Psoas muscle (tissue), 7 donors: ENCODE measurements at regions not wholly inside any gene's neighbourhood (a gene's known extent, or its start where the extent isn't known, plus 50 kb on each side); places are given as distances from the start of the nearest gene placed in this dataset.

ENCODE experiments used
- ATAC-seq, 4 donors: fragments of 200-7000 bp; cut with Tn5 transposase; one replicate each; pipeline ENCODE4 v1.9.1; 2020; ENCODE audit warnings: moderate library complexity in 3 of 4, mild to moderate bottlenecking in 2 of 4
- DNase-seq, 2 donors: peaks; one replicate each; pipeline ENCODE4 v3.0.0-alpha.2; 2020
- H3K27ac ChIP-seq: fragments of 200-600 bp; one replicate; pipeline ENCODE4 v1.8.0; 2022
- H3K27me3 ChIP-seq, 3 donors: fragments of 200-600 bp in 1 of 3; one replicate each; pipeline versions ENCODE4 v1.6.1 to v1.8.0; 2013 to 2022; ENCODE audit warnings: low read length in 2 of 3, mild to moderate bottlenecking in 2 of 3, moderate library complexity in 1 of 3; ENCODE audit not compliant: insufficient read depth in 3 of 3
- H3K36me3 ChIP-seq, 2 donors: fragments of 200-600 bp in 1 of 2; one replicate each; pipeline versions ENCODE4 v1.6.1 to v1.8.0; 2013 to 2022; ENCODE audit warnings: low read depth in 1 of 2, mild to moderate bottlenecking in 1 of 2, moderate library complexity in 1 of 2; ENCODE audit not compliant: insufficient read depth in 1 of 2
- H3K4me1 ChIP-seq: fragments of 200-600 bp; one replicate; pipeline ENCODE4 v1.8.0; 2022
- H3K4me3 ChIP-seq: fragments of 200-600 bp; one replicate; pipeline ENCODE4 v1.8.0; 2022; ENCODE audit warnings: mild to moderate bottlenecking
- H3K9me3 ChIP-seq: fragments of 200-600 bp; one replicate; pipeline ENCODE4 v1.8.0; 2022
- CTCF ChIP-seq: fragments of 200-600 bp; IDR thresholded peaks from one replicate; pipeline ENCODE4 v1.8.0; 2022; ENCODE audit warnings: antibody characterized with exemption
- WGBS, 3 donors: extraction: QIAGEN DNeasy Blood & Tissue Kit; methylation state at CpG; one replicate each; pipeline versions ENCODE4 v1.1.6 to v1.1.7; 2013; 5-methylcytosine and 5-hydroxymethylcytosine counted together
- intact Hi-C, 2 donors: fragments of 100-400 bp; cut with DNase I; formaldehyde crosslinking; loops; one replicate each; pipeline versions ENCODE4 v1.11.0 to v1.14.2; 2022
- donor health status: healthy with polysubstance abuse.
- donor health status: DM: no; HTN: no; CAD: no; lungs with moderate emphysema.
- donor health status: Bipolar disorder and iron deficiency.
- donor health status: healthy.
- donor health status: DM: yes; HTN: yes; CAD: no.
- donor health status: DM: no; HTN: no; CAD: no.
- donor health status: DM: yes; HTN: yes; CAD: no.

- no peak for DNase-seq
- TF ChIP-seq CTCF, result no peak
- Histone ChIP-seq H3K9me3 (peaks cover 9% of the 10 kb centered on the region), H3K4me1 (no peaks in the 10 kb centered on the region), H3K27me3 (no peaks in the 10 kb centered on the region), H3K4me3 (no peak overlapping the region), H3K36me3 (no peaks in the 10 kb centered on the region), H3K27ac (no peak overlapping the region)
- no peak for ATAC-seq
- intact Hi-C loops, result no loop called here
These were observed 133.1 kb upstream of the ZKSCAN2 start for GRCh38 chr16:25390761-25391160.

GRCh38 chr16:25374556-25374955 is 116.9 kb upstream of the ZKSCAN2 start:
- intact Hi-C loops, result loop anchor here in 1 of 2 donors (10.0 kb wide), 1 partner anchor 270 kb away; no protein-coding TSS in a partner anchor
- Histone ChIP-seq H3K27me3 (no peaks in the 10 kb centered on the region), H3K4me1 (no peaks in the 10 kb centered on the region), H3K4me3 (no peak overlapping the region), H3K27ac (no peak overlapping the region), H3K36me3 (no peaks in the 10 kb centered on the region), H3K9me3 (no peaks in the 10 kb centered on the region)
- TF ChIP-seq CTCF, result no peak
- ATAC-seq, result no peak
- DNase-seq, result no peak
- 30 to 35% (median 30%) methylated on average over 4 of the region's 4 CpGs for WGBS, 3 donors

- WGBS, 3 donors, result 50 to 58% (median 56%) methylated on average over 2 of the region's 2 CpGs
- no peaks in the 10 kb centered on the region for H3K36me3 ChIP-seq
- H3K27me3 ChIP-seq, result no peaks in the 10 kb centered on the region
- H3K9me3 ChIP-seq, result no peaks in the 10 kb centered on the region
- H3K4me1 ChIP-seq, result no peaks in the 10 kb centered on the region
- H3K27ac ChIP-seq, result no peak overlapping the region
- no peak overlapping the region for H3K4me3 ChIP-seq
- TF ChIP-seq CTCF, result no peak
- DNase-seq (no peak), ATAC-seq (no peak)
- intact Hi-C loops, result loop anchor here in 1 of 2 donors (10.0 kb wide), 1 partner anchor 272 kb away; no protein-coding TSS in a partner anchor
These were observed 115.1 kb upstream of the ZKSCAN2 start for GRCh38 chr16:25372716-25373115.

GRCh38 chr16:25371342-25371741 is 113.7 kb upstream of the ZKSCAN2 start:
- ATAC-seq (no peak), DNase-seq (no peak)
- WGBS, 3 donors, result 80 to 84% (median 82%) methylated on average over 6 of the region's 6 CpGs
- Histone ChIP-seq H3K4me3 (no peak overlapping the region), H3K36me3 (no peaks in the 10 kb centered on the region), H3K27ac (no peak overlapping the region), H3K9me3 (no peaks in the 10 kb centered on the region), H3K27me3 (no peaks in the 10 kb centered on the region), H3K4me1 (no peaks in the 10 kb centered on the region)
- TF ChIP-seq CTCF, result no peak
- intact Hi-C loops, result loop anchor here in 1 of 2 donors (10.0 kb wide), 1 partner anchor 273 kb away; no protein-coding TSS in a partner anchor

- H3K9me3 ChIP-seq, result no peaks in the 10 kb centered on the region
- intact Hi-C loops, result loop anchor here in 1 of 2 donors (10.0 kb wide), 1 partner anchor 274 kb away; no protein-coding TSS in a partner anchor
- TF ChIP-seq CTCF, result no peak
- 73 to 77% (median 73%) methylated on average over 6 of the region's 6 CpGs for WGBS, 3 donors
- DNase-seq (no peak), ATAC-seq (no peak)
- no peak overlapping the region for H3K27ac ChIP-seq
- no peak overlapping the region for H3K4me3 ChIP-seq
- H3K4me1 ChIP-seq, result no peaks in the 10 kb centered on the region
- no peaks in the 10 kb centered on the region for H3K27me3 ChIP-seq
- no peaks in the 10 kb centered on the region for H3K36me3 ChIP-seq
These were observed 112.9 kb upstream of the ZKSCAN2 start for GRCh38 chr16:25370541-25370940.
